BJ (cell line): ENCODE measurements at regions not wholly inside any gene's neighbourhood (a gene's known extent, or its start where the extent isn't known, plus 50 kb on each side); places are given as distances from the start of the nearest gene placed in this dataset.

Experiments
- CTCF ChIA-PET: fragments of 350-600 bp; formaldehyde crosslinking; extraction: SDS; loops from one replicate; lab custom pipeline; 2021; ENCODE audit warnings: antibody characterized with exemption, inconsistent platforms; lab: Yijun Ruan, JAX
- POLR2A ChIA-PET: fragments of 300-600 bp; sonication (Branson Sonifier 250); formaldehyde crosslinking; extraction: SDS; loops from one replicate; lab custom pipeline; 2021; ENCODE audit warnings: antibody characterized with exemption; lab: Charles Lee
- DNase-seq: peaks from one replicate; pipeline ENCODE4 v3.0.0-alpha.2; 2011; ENCODE audit warnings: low read depth
- H3K27me3 ChIP-seq: 2 replicates; pipeline ENCODE4 v1.6.0; 2011; ENCODE audit warnings: low read length; ENCODE audit not compliant: control insufficient read depth, insufficient read depth
- H3K36me3 ChIP-seq: 2 replicates; pipeline ENCODE4 v1.5.1; 2011; ENCODE audit warnings: low read length; ENCODE audit not compliant: control insufficient read depth, insufficient read depth
- H3K4me3 ChIP-seq: 2 replicates; pipeline ENCODE4 v1.5.1; 2011; ENCODE audit warnings: low read depth, mild to moderate bottlenecking, control low read depth, low read length
- TF ChIP-seq, protein P1 (sequence below): IDR thresholded peaks from 2 replicates; pipeline ENCODE4 v1.5.1; 2011; ENCODE audit warnings: low read depth, mild to moderate bottlenecking, control low read depth, inconsistent platforms, low read length, moderate library complexity; ENCODE audit not compliant: insufficient read depth

GRCh38 chrY:8422906-8423305, 914.4 kb upstream of the TSPY4 start:
- DNase-seq: no peak
- H3K27me3 ChIP-seq: no peaks in the 10 kb centered on the region
- TF ChIP-seq, protein P1, sequence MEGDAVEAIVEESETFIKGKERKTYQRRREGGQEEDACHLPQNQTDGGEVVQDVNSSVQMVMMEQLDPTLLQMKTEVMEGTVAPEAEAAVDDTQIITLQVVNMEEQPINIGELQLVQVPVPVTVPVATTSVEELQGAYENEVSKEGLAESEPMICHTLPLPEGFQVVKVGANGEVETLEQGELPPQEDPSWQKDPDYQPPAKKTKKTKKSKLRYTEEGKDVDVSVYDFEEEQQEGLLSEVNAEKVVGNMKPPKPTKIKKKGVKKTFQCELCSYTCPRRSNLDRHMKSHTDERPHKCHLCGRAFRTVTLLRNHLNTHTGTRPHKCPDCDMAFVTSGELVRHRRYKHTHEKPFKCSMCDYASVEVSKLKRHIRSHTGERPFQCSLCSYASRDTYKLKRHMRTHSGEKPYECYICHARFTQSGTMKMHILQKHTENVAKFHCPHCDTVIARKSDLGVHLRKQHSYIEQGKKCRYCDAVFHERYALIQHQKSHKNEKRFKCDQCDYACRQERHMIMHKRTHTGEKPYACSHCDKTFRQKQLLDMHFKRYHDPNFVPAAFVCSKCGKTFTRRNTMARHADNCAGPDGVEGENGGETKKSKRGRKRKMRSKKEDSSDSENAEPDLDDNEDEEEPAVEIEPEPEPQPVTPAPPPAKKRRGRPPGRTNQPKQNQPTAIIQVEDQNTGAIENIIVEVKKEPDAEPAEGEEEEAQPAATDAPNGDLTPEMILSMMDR: no peak
- no peak overlapping the region for H3K4me3 ChIP-seq
- ChIA-PET CTCF (no interaction called here), POLR2A (no interaction called here)
- H3K36me3 ChIP-seq: no peaks in the 10 kb centered on the region

DNA sequence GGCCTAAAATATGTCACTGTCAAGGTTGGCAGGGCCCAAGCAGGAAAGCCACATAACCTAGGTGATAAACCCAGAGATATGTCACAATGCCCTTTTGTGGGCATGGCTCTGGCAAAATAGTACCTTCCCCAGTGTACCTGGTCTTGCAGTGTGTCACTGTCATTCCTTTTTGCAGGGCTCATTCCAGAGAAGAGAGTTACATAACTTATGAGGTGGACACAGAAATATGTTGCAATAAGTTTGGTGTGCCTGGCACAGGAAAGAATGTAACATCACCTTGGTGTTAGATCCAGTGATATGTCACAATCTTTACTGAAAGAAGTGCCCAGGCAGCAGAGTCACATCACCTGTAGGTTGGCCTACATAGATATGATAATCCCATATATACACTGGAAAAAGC, 910.8 kb upstream of the TSPY4 start:
- no peak overlapping the region for H3K4me3 ChIP-seq
- no peak for DNase-seq
- no peaks in the 10 kb centered on the region for H3K36me3 ChIP-seq
- TF ChIP-seq, protein P1: no peak
- no peaks in the 10 kb centered on the region for H3K27me3 ChIP-seq
- ChIA-PET POLR2A (no interaction called here), CTCF (no interaction called here)

GRCh38 chrY:8437510-8437909, 899.8 kb upstream of the TSPY4 start:
- DNase-seq: no peak
- TF ChIP-seq, protein P1: no peak
- ChIA-PET POLR2A (no interaction called here), CTCF (no interaction called here)
- no peaks in the 10 kb centered on the region for H3K36me3 ChIP-seq
- H3K4me3 ChIP-seq: no peak overlapping the region
- no peaks in the 10 kb centered on the region for H3K27me3 ChIP-seq

- CTCF ChIA-PET: no interaction called here
- POLR2A ChIA-PET: no interaction called here
- TF ChIP-seq, protein P1: no peak
- no peak for DNase-seq
- H3K27me3 ChIP-seq: no peaks in the 10 kb centered on the region
- no peak overlapping the region for H3K4me3 ChIP-seq
- H3K36me3 ChIP-seq: no peaks in the 10 kb centered on the region
Measured at GRCh38 chrY:8442097-8442496, 895.2 kb upstream of the TSPY4 start.

GRCh38 chrY:8452963-8453362, 884.3 kb upstream of the TSPY4 start:
- no peak for DNase-seq
- TF ChIP-seq, protein P1: no peak

More at GRCh38 chrY:8452963-8453362, 884.3 kb upstream of the TSPY4 start:
- Histone ChIP-seq H3K36me3 (no peaks in the 10 kb centered on the region), H3K27me3 (no peaks in the 10 kb centered on the region), H3K4me3 (no peak overlapping the region)
- ChIA-PET CTCF (no interaction called here), POLR2A (no interaction called here)
